Lower leg skin (tissue), 4 donors: ENCODE measurements at regions not wholly inside any gene's neighbourhood (a gene's known extent, or its start where the extent isn't known, plus 50 kb on each side); places are given as distances from the start of the nearest gene placed in this dataset.

Source experiments
- DNase-seq, 2 donors: peaks; one replicate each; pipeline ENCODE4 v3.0.0-alpha.2; 2019; ENCODE audit warnings: low spot score in 2 of 2
- H3K4me3 ChIP-seq: fragments of 200-600 bp; sonication (generic); 2 replicates; pipeline ENCODE4 v1.5.1; 2017; ENCODE audit warnings: mild to moderate bottlenecking, low read depth; ENCODE audit not compliant: poor library complexity, severe bottlenecking
- POLR2A ChIP-seq, 2 donors: fragments of 450-650 bp; IDR thresholded peaks; one replicate each; pipeline ENCODE4 v1.6.1; 2016 to 2017; ENCODE audit warnings: antibody characterized with exemption in 2 of 2, mild to moderate bottlenecking in 1 of 2, moderate library complexity in 1 of 2
- WGBS, 2 donors: methylation state at CpG; one replicate each; pipeline ENCODE4 v1.1.5; 2018; 5-methylcytosine and 5-hydroxymethylcytosine counted together
- intact Hi-C: fragments of 100-400 bp; cut with DNase I; formaldehyde crosslinking; loops from one replicate; pipeline ENCODE4 v1.15.0; 2023; ENCODE audit warnings: low total_unique reads
- TF ChIP-seq, protein P1 (sequence below), 3 donors: fragments of 450-650 bp; IDR thresholded peaks; one replicate each; pipeline ENCODE4 v1.5.1; 2016; ENCODE audit warnings: antibody characterized with exemption in 3 of 3, mild to moderate bottlenecking in 3 of 3, moderate library complexity in 2 of 3

DNA sequence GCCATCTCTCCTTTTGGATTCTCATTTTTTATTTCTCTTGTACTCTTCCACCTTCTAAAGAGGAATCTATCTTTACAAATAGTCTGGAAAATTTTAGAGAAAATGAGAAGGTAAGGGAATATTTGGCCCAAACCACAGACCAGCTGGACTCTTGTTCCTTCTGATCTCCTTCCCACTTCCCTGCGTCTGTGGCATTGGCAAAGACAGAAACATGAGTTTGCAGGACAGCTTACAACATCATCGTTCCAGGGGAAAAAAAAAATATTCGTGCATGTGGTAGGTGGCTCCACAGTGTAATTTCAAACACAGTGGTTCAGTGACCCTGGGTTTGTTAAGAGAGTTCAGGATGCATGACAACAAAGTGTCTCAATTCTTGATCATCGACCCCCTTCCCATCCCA, 755.0 kb downstream of the DNAH5 start:
- intact Hi-C loops: no loop called here
- DNase-seq: no peak
- TF ChIP-seq POLR2A (IDR thresholded peaks at IDR 0.05): no peak
- TF ChIP-seq, protein P1, sequence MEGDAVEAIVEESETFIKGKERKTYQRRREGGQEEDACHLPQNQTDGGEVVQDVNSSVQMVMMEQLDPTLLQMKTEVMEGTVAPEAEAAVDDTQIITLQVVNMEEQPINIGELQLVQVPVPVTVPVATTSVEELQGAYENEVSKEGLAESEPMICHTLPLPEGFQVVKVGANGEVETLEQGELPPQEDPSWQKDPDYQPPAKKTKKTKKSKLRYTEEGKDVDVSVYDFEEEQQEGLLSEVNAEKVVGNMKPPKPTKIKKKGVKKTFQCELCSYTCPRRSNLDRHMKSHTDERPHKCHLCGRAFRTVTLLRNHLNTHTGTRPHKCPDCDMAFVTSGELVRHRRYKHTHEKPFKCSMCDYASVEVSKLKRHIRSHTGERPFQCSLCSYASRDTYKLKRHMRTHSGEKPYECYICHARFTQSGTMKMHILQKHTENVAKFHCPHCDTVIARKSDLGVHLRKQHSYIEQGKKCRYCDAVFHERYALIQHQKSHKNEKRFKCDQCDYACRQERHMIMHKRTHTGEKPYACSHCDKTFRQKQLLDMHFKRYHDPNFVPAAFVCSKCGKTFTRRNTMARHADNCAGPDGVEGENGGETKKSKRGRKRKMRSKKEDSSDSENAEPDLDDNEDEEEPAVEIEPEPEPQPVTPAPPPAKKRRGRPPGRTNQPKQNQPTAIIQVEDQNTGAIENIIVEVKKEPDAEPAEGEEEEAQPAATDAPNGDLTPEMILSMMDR (IDR thresholded peaks at IDR 0.05): no peak
- no peak overlapping the region for H3K4me3 ChIP-seq
- WGBS, 2 donors: 75% methylated on average over 4 of the region's 4 CpGs

DNA sequence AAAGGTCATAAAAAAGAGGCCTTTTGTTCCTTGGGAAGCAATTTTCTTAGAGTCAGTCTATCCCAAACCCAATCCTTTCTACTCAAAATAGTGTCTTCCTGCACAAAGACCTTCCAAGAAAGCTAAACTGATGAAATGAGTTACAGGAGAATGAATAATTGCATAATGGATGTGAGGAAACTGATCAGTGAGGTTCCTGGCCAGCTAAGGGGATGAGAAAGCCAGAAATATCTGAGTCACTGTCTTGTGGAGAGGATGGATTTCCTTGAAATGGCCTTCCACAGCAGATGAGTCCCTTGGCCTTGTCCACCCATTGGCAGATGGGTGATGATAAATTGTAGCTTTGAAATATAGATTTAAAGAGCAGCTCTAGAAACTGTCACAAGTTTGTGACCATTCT, 756.1 kb downstream of the DNAH5 start:
- no peak for TF ChIP-seq POLR2A (IDR thresholded peaks at IDR 0.05)
- TF ChIP-seq, protein P1 (IDR thresholded peaks at IDR 0.05): no peak
- intact Hi-C loops: no loop called here
- DNase-seq: no peak
- H3K4me3 ChIP-seq: no peak overlapping the region

DNA sequence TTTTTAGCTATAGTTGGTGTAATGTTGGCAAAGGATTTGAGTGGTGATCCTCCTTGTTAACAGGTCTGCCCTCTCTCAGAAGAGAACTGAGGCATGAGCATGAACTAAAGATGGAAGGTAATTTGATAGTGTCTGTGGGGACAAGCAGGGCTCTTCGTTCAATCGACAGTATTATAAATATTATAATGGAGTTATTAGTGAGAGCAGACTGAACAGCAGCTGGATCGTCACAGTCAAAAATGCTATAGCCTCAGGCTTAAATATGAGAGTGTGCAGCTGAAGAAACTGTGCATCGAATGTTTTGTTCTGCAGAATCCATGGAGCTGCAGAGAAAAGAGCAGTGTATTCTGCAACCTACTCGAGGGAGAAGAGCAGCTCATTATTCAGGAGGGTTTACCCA, 757.3 kb downstream of the DNAH5 start:
- DNase-seq: no peak
- intact Hi-C loops: no loop called here
- WGBS, 2 donors: 50 to 56% methylated on average over 5 of the region's 5 CpGs
- TF ChIP-seq POLR2A (IDR thresholded peaks at IDR 0.05): no peak
- TF ChIP-seq, protein P1 (IDR thresholded peaks at IDR 0.05): no peak
- H3K4me3 ChIP-seq: no peak overlapping the region

DNA sequence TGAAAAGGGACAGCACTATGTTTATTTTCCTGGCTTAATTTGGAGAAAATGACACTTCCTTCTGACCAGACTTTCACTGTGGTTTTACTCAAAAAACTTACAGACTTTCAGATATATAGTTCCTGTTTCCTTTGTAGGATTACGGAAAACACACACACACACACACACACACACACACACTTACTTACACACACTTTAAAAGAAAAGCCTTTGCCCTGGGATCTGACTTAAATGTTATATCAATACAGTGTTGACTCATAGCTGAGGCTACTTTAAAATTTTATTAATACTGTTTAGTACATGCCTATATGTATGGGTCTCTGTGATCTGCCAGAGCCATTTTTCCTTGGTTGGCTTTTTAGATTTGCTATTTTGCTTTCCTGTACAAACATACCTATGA, 758.3 kb downstream of the DNAH5 start:
- intact Hi-C loops: no loop called here
- no peak for DNase-seq
- no peak overlapping the region for H3K4me3 ChIP-seq
- no peak for TF ChIP-seq POLR2A (IDR thresholded peaks at IDR 0.05)
- TF ChIP-seq, protein P1 (IDR thresholded peaks at IDR 0.05): no peak
- 67 to 70% methylated on average over 1 of the region's 1 CpG for WGBS, 2 donors

DNA sequence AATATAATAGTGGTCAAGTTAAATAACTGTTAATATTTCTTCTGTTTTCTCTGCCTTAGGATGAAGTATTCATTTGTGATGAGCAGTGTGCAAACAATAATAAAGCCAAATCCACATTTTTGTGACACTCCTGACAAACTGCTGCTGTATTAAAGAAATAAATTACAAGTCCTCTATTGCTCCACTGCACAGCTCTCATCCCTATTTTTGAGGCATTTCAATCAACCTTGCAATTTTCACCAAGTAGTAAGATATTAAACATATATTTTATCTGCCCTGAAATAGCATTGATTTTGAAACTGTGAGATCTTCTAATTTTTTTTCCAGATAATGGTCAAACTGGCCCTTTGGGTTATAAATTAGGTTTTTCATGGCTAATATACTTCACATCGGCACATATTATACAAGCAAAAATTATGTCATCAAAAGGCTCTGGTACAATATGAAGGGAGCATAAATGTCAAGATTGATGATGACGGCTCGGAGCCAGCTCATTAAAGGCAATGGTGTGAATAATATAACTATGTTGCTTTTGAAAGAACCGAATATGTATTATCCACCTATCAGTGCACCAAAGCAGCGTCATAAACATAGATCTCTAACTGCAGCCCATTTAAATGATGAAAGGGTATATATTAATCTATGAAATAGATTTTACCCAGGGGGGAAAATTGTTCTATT, 764.9 kb downstream of the DNAH5 start:
- no peak overlapping the region for H3K4me3 ChIP-seq
- no peak for DNase-seq
- no peak for TF ChIP-seq POLR2A (IDR thresholded peaks at IDR 0.05)
- TF ChIP-seq, protein P1 (IDR thresholded peaks at IDR 0.05): no peak
- 50 to 56% methylated on average over 5 of the region's 5 CpGs for WGBS, 2 donors
- intact Hi-C loops: no loop called here

DNA sequence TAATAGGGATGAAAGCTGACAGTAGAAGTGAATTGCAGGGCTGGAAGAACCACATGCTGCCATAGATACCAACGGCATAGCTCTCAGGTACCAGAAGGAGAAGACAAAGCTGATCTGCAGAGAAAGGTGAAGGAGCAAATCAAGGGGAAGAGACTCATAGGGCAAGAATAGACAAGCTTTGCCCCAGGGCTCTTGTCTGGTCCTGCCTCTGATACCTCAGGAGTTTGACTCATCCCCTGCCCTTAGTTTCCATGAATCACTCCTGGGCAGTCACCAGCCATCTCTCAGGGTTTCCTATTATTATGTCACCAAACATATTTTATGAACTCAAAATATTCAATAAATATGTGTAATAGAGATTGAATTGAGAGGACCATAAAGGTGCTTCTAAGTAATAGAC, 800.9 kb downstream of the DNAH5 start:
- no peak overlapping the region for H3K4me3 ChIP-seq
- 52 to 84% methylated on average over 1 of the region's 1 CpG for WGBS, 2 donors
- intact Hi-C loops: no loop called here
- TF ChIP-seq, protein P1 (IDR thresholded peaks at IDR 0.05): no peak
- no peak for TF ChIP-seq POLR2A (IDR thresholded peaks at IDR 0.05)
- DNase-seq: no peak
